SU-DHL-6 (cell line): ENCODE measurements at regions not wholly inside any gene's neighbourhood (a gene's known extent, or its start where the extent isn't known, plus 50 kb on each side); places are given as distances from the start of the nearest gene placed in this dataset.

Source experiments
- H2AFZ ChIP-seq: fragments of 200-600 bp; sonication (generic); 2 replicates; pipeline ENCODE4 v1.6.1; 2014; ENCODE audit warnings: low read depth, mild to moderate bottlenecking, moderate library complexity, mixed read lengths, antibody characterized with exemption, low read length; ENCODE audit not compliant: severe bottlenecking
- H3F3A ChIP-seq: fragments of 200-600 bp; shearing (Covaris generic); 2 replicates; pipeline ENCODE4 v1.6.0; 2016; ENCODE audit warnings: antibody characterized with exemption, mild to moderate bottlenecking; ENCODE audit not compliant: insufficient read depth
- H3K27ac ChIP-seq: fragments of 200-600 bp; sonication (generic); 2 replicates; pipeline ENCODE4 v1.5.1; 2016; ENCODE audit warnings: low read depth, mild to moderate bottlenecking, low read length, moderate library complexity, mixed read lengths
- H3K27me3 ChIP-seq: fragments of 200-600 bp; sonication (generic), shearing (Covaris generic); 2 replicates; pipeline ENCODE4 v1.6.0; 2014; ENCODE audit warnings: mild to moderate bottlenecking, low read length
- H3K36me3 ChIP-seq: fragments of 200-600 bp; sonication (generic); 2 replicates; pipeline ENCODE4 v1.6.1; 2014; ENCODE audit warnings: mild to moderate bottlenecking, low read length, mixed read lengths
- H3K4me2 ChIP-seq: fragments of 300-600, 200-600 bp; shearing (Covaris generic), sonication (generic); 2 replicates; pipeline ENCODE4 v1.6.0; 2014; ENCODE audit warnings: low read length, low read depth, mild to moderate bottlenecking; ENCODE audit not compliant: poor library complexity, severe bottlenecking
- H3K4me3 ChIP-seq: fragments of 200-600 bp; sonication (generic); 2 replicates; pipeline ENCODE4 v1.5.1; 2014; ENCODE audit warnings: antibody characterized with exemption, low read length, mild to moderate bottlenecking, mixed read lengths; ENCODE audit not compliant: insufficient read depth, poor library complexity, severe bottlenecking
- H3K79me2 ChIP-seq: fragments of 200-600 bp; sonication (generic); 2 replicates; pipeline ENCODE4 v1.6.1; 2014; ENCODE audit warnings: mild to moderate bottlenecking, low read length, moderate library complexity; ENCODE audit not compliant: insufficient read depth
- H3K9ac ChIP-seq: fragments of 200-600 bp; sonication (generic); 2 replicates; pipeline ENCODE4 v1.7.0; 2014; ENCODE audit warnings: mild to moderate bottlenecking, low read length
- H3K9me2 ChIP-seq: fragments of 200-600 bp; sonication (generic); replicated peaks from 2 replicates; pipeline ENCODE4 v1.6.1; 2014; ENCODE audit warnings: low read length; ENCODE audit not compliant: insufficient read depth
- H3K9me3 ChIP-seq: fragments of 200-600 bp; sonication (generic); 2 replicates; pipeline ENCODE4 v1.6.1; 2014; ENCODE audit warnings: low read length, mixed read lengths; ENCODE audit not compliant: insufficient read depth
- H4K20me1 ChIP-seq: fragments of 200-600 bp; sonication (generic); 2 replicates; pipeline ENCODE4 v1.6.1; 2014; ENCODE audit warnings: low read depth, mild to moderate bottlenecking, antibody characterized with exemption, low read length, moderate library complexity, mixed read lengths
- EZH2phosphoT487 ChIP-seq: fragments of 200-600 bp; sonication (generic), shearing (Covaris generic); conservative IDR thresholded peaks from 2 replicates; pipeline ENCODE4 v1.6.1; 2018; ENCODE audit warnings: mild to moderate bottlenecking, antibody characterized with exemption, low read length, moderate library complexity, mixed read lengths
- TF ChIP-seq, protein P1 (sequence below): fragments of 200-600 bp; sonication (generic); IDR thresholded peaks from one replicate; pipeline ENCODE4 v1.5.1; 2017; ENCODE audit warnings: antibody characterized with exemption, mild to moderate bottlenecking, low read length, moderate library complexity; ENCODE audit not compliant: insufficient read depth, poor library complexity, severe bottlenecking

DNA sequence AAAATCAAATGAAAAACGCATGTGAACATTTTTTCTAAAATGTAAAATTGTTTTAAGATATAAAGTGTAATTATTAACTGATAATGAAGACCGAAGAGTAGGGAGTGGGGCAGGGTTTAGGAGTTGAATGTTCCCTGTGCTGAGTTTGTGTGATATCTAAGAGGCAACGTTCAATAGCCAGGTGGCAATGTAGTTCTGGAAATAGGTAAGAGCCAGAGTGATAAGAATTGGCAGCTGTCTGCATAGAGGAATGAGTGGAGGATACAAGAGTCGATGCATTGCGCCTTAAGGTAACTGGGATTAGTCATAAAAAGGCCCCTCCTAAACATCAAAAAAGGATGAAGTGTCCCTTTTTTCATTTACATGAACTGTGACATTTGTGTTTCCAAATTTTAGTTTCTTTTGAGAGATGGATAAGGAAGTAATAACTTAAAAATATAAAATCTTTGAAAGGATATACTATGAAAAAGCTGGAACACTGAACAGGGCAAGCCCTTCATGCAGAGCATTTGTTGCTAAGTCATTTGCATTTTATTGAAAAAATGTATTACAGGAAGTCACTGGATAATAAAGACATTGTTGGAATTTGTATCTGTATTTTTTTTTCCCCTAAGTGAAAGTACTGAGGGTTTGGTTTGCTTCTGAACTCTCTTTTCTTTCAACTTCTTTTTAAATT, 659.3 kb downstream of the ACTL7B start:
- no peaks in the 10 kb centered on the region for H3K27me3 ChIP-seq
- no peaks in the 10 kb centered on the region for H3K36me3 ChIP-seq
- no peaks in the 10 kb centered on the region for H3K9me3 ChIP-seq
- no peak overlapping the region for H3K9ac ChIP-seq
- H3K4me3 ChIP-seq: no peak overlapping the region
- H3F3A ChIP-seq: no peaks in the 10 kb centered on the region
- no peaks in the 10 kb centered on the region for H3K9me2 ChIP-seq
- no peak overlapping the region for H2AFZ ChIP-seq
- H3K4me2 ChIP-seq: no peak overlapping the region
- TF ChIP-seq, protein P1, sequence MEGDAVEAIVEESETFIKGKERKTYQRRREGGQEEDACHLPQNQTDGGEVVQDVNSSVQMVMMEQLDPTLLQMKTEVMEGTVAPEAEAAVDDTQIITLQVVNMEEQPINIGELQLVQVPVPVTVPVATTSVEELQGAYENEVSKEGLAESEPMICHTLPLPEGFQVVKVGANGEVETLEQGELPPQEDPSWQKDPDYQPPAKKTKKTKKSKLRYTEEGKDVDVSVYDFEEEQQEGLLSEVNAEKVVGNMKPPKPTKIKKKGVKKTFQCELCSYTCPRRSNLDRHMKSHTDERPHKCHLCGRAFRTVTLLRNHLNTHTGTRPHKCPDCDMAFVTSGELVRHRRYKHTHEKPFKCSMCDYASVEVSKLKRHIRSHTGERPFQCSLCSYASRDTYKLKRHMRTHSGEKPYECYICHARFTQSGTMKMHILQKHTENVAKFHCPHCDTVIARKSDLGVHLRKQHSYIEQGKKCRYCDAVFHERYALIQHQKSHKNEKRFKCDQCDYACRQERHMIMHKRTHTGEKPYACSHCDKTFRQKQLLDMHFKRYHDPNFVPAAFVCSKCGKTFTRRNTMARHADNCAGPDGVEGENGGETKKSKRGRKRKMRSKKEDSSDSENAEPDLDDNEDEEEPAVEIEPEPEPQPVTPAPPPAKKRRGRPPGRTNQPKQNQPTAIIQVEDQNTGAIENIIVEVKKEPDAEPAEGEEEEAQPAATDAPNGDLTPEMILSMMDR: no peak
- H3K27ac ChIP-seq: no peak overlapping the region
- no peaks in the 10 kb centered on the region for H3K79me2 ChIP-seq
- H4K20me1 ChIP-seq: no peaks in the 10 kb centered on the region

- Histone ChIP-seq H2AFZ (no peak overlapping the region), H4K20me1 (no peaks in the 10 kb centered on the region), H3K9me3 (no peaks in the 10 kb centered on the region), H3K27ac (no peak overlapping the region), H3K4me3 (no peak overlapping the region), H3F3A (no peaks in the 10 kb centered on the region), H3K9ac (no peak overlapping the region), H3K36me3 (no peaks in the 10 kb centered on the region), H3K27me3 (no peaks in the 10 kb centered on the region), H3K79me2 (no peaks in the 10 kb centered on the region), H3K9me2 (no peaks in the 10 kb centered on the region), H3K4me2 (no peak overlapping the region)
- TF ChIP-seq, protein P1: no peak
- no peak for TF ChIP-seq EZH2phosphoT487
These were observed 661.6 kb downstream of the ACTL7B start for GRCh38 chr9:108194154-108194553.

GRCh38 chr9:108193026-108193710, 662.6 kb downstream of the ACTL7B start:
- H3K9me2 ChIP-seq: no peaks in the 10 kb centered on the region
- H3K4me2 ChIP-seq: no peak overlapping the region
- H3F3A ChIP-seq: no peaks in the 10 kb centered on the region
- H3K36me3 ChIP-seq: no peaks in the 10 kb centered on the region
- no peaks in the 10 kb centered on the region for H3K27me3 ChIP-seq
- H3K9ac ChIP-seq: no peak overlapping the region
- no peaks in the 10 kb centered on the region for H4K20me1 ChIP-seq
- H3K4me3 ChIP-seq: no peak overlapping the region
- TF ChIP-seq EZH2phosphoT487: no peak
- TF ChIP-seq, protein P1: no peak
- H3K9me3 ChIP-seq: no peaks in the 10 kb centered on the region
- no peaks in the 10 kb centered on the region for H3K79me2 ChIP-seq
- H2AFZ ChIP-seq: no peak overlapping the region
- H3K27ac ChIP-seq: no peak overlapping the region
